ENCODE measurements at regions not wholly inside any gene's neighbourhood (a gene's known extent, or its start where the extent isn't known, plus 50 kb on each side); places are given as distances from the start of the nearest gene placed in this dataset.
"Not testable (repeated sequence)": the region's sequence is repeated elsewhere in the genome, so short reads cannot be mapped to it uniquely, and the experiment has no call there.

DNA sequence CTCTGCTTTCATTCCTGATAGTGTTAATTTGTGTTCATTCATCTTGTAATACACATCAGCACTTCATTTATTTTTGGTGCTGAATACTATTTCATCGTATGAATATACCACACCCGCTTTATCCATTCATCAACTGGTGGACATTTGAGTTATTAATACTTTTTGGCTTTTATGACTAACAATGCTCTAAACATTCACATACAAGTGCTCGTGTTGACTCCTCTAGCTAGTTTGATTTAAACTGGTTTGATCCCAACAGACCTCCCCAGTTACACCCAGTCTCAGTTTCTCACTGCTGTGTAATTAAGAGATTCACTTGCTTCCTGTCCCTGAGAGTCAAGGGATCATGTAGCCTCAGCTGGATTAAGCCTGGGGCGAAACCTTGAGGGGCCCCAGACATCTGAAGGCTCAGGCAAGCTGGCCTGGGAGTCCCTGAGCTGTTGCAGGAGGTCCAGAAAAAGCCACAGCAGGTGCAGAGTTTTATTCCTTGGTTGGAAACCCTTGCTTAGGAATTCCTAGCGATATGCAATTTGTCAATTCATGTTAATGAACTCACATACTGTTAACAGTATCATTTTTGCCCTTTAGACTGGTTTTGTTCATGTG lies 52.8 kb upstream of the CLDN24 start:
- no peak for DNase-seq (ENCODE audit: extremely low spot score)
- ChIA-PET POLR2A (no interaction called here), CTCF (no interaction called here)
- TF ChIP-seq, protein P1, sequence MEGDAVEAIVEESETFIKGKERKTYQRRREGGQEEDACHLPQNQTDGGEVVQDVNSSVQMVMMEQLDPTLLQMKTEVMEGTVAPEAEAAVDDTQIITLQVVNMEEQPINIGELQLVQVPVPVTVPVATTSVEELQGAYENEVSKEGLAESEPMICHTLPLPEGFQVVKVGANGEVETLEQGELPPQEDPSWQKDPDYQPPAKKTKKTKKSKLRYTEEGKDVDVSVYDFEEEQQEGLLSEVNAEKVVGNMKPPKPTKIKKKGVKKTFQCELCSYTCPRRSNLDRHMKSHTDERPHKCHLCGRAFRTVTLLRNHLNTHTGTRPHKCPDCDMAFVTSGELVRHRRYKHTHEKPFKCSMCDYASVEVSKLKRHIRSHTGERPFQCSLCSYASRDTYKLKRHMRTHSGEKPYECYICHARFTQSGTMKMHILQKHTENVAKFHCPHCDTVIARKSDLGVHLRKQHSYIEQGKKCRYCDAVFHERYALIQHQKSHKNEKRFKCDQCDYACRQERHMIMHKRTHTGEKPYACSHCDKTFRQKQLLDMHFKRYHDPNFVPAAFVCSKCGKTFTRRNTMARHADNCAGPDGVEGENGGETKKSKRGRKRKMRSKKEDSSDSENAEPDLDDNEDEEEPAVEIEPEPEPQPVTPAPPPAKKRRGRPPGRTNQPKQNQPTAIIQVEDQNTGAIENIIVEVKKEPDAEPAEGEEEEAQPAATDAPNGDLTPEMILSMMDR (IDR thresholded peaks at IDR 0.05; ENCODE audit: control extremely low read depth, extremely low read depth, low read depth, missing control alignments), result no peak

DNA sequence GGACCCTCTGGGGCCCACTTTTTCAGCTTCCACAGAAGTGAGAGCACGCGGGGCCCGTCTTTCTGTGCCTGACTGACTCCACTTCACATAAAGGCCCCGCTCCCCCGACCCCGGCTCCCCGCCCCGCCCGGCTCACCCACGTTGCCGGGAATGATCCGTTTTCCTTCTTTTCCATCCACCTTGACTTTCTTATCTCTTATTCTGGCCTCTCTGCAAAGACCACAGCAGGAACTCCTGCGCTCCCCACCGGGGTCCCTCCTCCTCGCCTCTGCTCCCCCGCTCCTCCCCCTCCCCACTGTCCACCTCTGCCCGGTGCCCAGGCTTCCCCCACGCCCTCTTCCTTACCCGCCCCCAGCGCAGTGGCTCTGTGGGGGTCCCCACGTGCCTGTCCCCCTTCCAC lies 54.2 kb upstream of the CLDN24 start:
- no peak for DNase-seq (ENCODE audit: extremely low spot score)
- ChIA-PET POLR2A (no interaction called here), CTCF (no interaction called here)
- TF ChIP-seq, protein P1 (IDR thresholded peaks at IDR 0.05; ENCODE audit: control extremely low read depth, extremely low read depth, low read depth, missing control alignments), result no peak

DNA sequence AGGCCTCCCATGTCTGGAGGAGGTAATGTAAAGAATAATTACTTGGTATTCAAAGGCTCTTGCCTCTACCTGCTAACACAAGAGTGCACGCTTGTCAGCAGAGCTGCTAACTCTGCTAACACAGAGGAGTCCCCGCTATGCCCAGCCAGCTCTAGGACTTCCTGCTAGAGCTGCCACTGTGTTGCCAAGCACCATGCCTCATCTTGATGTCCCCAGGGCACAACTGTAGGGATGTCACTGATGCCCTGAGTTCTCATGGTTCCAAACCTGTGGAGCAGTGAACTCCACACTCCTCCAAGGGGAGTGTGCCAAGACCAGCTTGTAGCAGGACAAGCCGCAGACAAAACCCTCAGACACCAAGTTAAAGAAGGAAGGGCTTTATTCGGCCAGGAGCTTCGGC lies 55.3 kb upstream of the CLDN24 start:
- ChIA-PET POLR2A (no interaction called here), CTCF (no interaction called here)
- DNase-seq (ENCODE audit: extremely low spot score), result no peak
- TF ChIP-seq, protein P1 (IDR thresholded peaks at IDR 0.05; ENCODE audit: control extremely low read depth, extremely low read depth, low read depth, missing control alignments), result no peak

DNA sequence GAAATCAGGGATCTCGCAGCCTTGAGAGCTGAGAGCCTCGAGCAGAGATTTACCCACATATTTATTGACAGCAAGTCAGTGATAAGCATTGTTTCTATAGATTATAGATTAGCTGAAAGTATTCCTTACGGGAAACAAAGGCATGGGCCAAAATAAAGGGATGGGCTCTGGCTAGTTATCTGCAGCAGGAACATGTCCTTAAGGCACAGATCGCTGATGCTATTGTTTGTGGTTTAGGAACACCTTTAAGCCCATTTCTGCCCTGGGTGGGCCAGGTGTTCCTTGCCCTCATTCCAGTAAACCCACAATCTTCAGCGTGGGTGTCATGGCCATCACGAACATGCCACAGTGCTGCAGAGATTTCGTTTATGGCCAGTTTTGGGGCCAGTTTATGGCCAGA lies 56.1 kb upstream of the CLDN24 start:
- DNase-seq (ENCODE audit: extremely low spot score); POLR2A ChIA-PET: not testable (repeated sequence)
- CTCF ChIA-PET, result interaction anchor here (1.5 kb wide), 2 partner anchors 11 to 116 kb away, joined by 3 to 5 read pairs; no protein-coding TSS in a partner anchor

DNA sequence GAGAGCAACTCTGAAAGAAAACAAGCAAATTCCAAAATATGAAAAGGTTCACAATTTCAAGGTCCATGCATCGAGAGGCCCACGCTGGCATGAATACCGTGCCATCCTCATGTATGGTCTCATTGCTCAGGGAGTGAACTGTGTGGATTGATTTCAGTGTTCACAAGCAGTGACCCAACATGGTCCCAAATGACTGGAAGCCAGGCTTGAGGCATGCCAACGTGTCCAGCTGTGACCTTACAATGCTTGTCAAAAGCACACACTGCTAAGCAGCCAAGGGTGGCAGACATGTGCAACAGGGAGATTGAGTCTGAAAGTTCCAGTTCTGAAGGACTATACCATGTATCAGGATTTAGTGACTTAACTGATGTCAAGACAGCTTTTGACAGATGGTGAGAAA lies 58.7 kb upstream of the CLDN24 start:
- CTCF ChIA-PET, result interaction anchor here (1.4 kb wide), 1 partner anchor 11 kb away, joined by 3 read pairs; no protein-coding TSS in a partner anchor
- TF ChIP-seq, protein P1 (IDR thresholded peaks at IDR 0.05; ENCODE audit: control extremely low read depth, extremely low read depth, low read depth, missing control alignments), result no peak
- no peak for DNase-seq (ENCODE audit: extremely low spot score)
- POLR2A ChIA-PET, result no interaction called here

DNA sequence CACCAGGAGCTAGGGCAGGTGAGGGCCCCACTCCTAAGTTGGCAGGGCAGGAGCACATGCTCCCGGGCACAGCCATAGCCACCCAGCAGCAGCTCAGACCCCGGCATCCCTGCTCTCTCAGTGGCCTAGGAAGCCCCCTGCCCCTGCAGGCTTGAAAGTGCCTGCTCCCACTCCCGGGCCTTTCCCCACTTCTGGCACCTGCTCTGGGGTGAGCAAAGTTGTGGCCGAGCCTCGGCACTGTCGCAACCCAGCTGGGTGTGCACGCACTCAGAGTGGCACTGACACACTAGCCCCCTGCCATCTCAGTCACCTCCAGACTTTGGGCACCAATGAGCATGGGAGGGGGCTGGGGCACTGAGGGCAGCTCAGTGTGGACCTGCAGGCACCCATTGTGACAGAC lies 60.8 kb upstream of the CDKN2AIP start:
- POLR2A ChIA-PET, result no interaction called here
- TF ChIP-seq, protein P1 (IDR thresholded peaks at IDR 0.05; ENCODE audit: control extremely low read depth, extremely low read depth, low read depth, missing control alignments), result no peak
- CTCF ChIA-PET, result interaction anchor here (0.9 kb wide), 1 partner anchor 20 kb away, joined by 3 read pairs; no protein-coding TSS in a partner anchor
- no peak for DNase-seq (ENCODE audit: extremely low spot score)

DNA sequence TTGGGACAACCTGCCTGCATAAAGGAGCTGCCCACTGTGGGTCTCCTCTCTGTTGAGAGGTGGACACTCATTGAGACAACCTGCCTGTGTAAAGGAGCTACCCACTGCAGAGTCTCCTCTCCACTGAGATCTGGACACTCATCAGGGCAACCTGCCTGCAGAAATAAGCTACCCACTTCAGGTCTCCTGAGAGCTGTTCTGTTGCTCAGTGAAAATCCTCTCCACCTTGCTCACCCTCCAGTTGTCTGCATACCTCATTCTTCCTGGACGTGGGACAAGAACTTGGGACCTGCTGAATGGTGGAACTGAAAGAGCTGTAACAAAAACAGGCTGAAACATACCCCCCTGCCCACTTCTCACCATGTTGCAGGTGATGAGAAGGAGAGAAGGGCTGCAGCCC lies 59.9 kb upstream of the CDKN2AIP start:
- POLR2A ChIA-PET, result no interaction called here
- TF ChIP-seq, protein P1 (IDR thresholded peaks at IDR 0.05; ENCODE audit: control extremely low read depth, extremely low read depth, low read depth, missing control alignments), result no peak
- CTCF ChIA-PET, result interaction anchor here (0.9 to 1.4 kb wide), 3 partner anchors 19 to 123 kb away, joined by 3 read pairs; no protein-coding TSS in a partner anchor
- no peak for DNase-seq (ENCODE audit: extremely low spot score)
